Endothelial cell of umbilical vein (primary cell): ENCODE measurements at regions not wholly inside any gene's neighbourhood (a gene's known extent, or its start where the extent isn't known, plus 50 kb on each side); places are given as distances from the start of the nearest gene placed in this dataset.

Source experiments
- BruUV-seq: library from RNA; stranded (reverse); fragments of 400-500 nt; replicated peaks from 2 replicates; lab custom pipeline; 2021; lab: Mats Ljungman, UMichigan
- CTCF ChIA-PET: fragments of 300-600, 350-600 bp; sonication (Branson Sonifier 250); formaldehyde crosslinking; loops from one replicate; lab custom pipeline; 2021; ENCODE audit warnings: antibody characterized with exemption, inconsistent platforms; lab: Charles Lee
- POLR2A ChIA-PET: fragments of 300-600, 350-600 bp; sonication (Branson Sonifier 250); formaldehyde crosslinking; loops from one replicate; lab custom pipeline; 2021; ENCODE audit warnings: antibody characterized with exemption, inconsistent platforms; lab: Charles Lee
- DNase-seq: peaks from one replicate; pipeline ENCODE4 v3.0.0-alpha.2; 2011; ENCODE audit warnings: low read depth, low spot score
- FAIRE-seq: peaks from 2 replicates; lab custom pipeline; 2011; peaks lifted over from hg19 to GRCh38; lab: Jason Lieb, UNC
- H2AFZ ChIP-seq: 2 replicates; pipeline ENCODE4 v1.6.0; 2012; ENCODE audit warnings: low read depth, low read length, control low read depth, inconsistent platforms
- H3K27ac ChIP-seq: 2 replicates; pipeline ENCODE4 v1.5.1; 2011; ENCODE audit warnings: low read depth, mild to moderate bottlenecking, control low read depth, low read length, moderate library complexity; ENCODE audit not compliant: insufficient read depth
- H3K27me3 ChIP-seq, 2 experiments: 2 replicates each; pipeline versions ENCODE4 v1.6.0 to v1.6.1; 2011; ENCODE audit warnings: low read length in 2 of 2, mixed read lengths in 1 of 2; ENCODE audit not compliant: control insufficient read depth in 2 of 2, insufficient read depth in 2 of 2
- H3K36me3 ChIP-seq, 2 experiments: 2 replicates in 1 of 2; 3 replicates in 1 of 2; pipeline ENCODE4 v1.5.1; 2011; ENCODE audit warnings: low read length in 2 of 2, mild to moderate bottlenecking in 1 of 2, moderate library complexity in 1 of 2; ENCODE audit not compliant: control insufficient read depth in 2 of 2, insufficient read depth in 2 of 2; ENCODE audit errors: extremely low read depth in 1 of 2
- H3K4me1 ChIP-seq: 3 replicates; pipeline ENCODE4 v1.5.1; 2011; ENCODE audit warnings: mild to moderate bottlenecking, low read length; ENCODE audit not compliant: control insufficient read depth, insufficient read depth; ENCODE audit errors: extremely low read depth
- H3K4me2 ChIP-seq: 2 replicates; pipeline ENCODE4 v1.6.1; 2011; ENCODE audit warnings: low read length, control low read depth, mixed read lengths; ENCODE audit not compliant: insufficient read depth
- H3K4me3 ChIP-seq, 3 experiments: fragments of 200-600 bp in 1 of 3; sonication (generic), shearing (Covaris generic) in 1 of 3; replicated peaks in 1 of 3; 2 replicates each; pipeline ENCODE4 v1.5.1; 2011 to 2016; ENCODE audit warnings: control low read depth in 3 of 3, low read length in 3 of 3, mild to moderate bottlenecking in 2 of 3, inconsistent platforms in 1 of 3, low read depth in 1 of 3, moderate library complexity in 1 of 3; ENCODE audit not compliant: insufficient read depth in 1 of 3
- H3K79me2 ChIP-seq: 2 replicates; pipeline ENCODE4 v1.6.0; 2012; ENCODE audit warnings: low read length, inconsistent platforms; ENCODE audit not compliant: control insufficient read depth, insufficient read depth
- H3K9ac ChIP-seq: replicated peaks from 2 replicates; pipeline ENCODE3; 2011; ENCODE audit warnings: low read length, control low read depth; ENCODE audit not compliant: insufficient read depth; ENCODE audit errors: extremely low read depth
- H3K9me1 ChIP-seq: replicated peaks from 3 replicates; pipeline ENCODE4 v1.6.0; 2011; ENCODE audit warnings: mild to moderate bottlenecking, low read length; ENCODE audit not compliant: control insufficient read depth, insufficient read depth; ENCODE audit errors: extremely low read depth
- H3K9me3 ChIP-seq: replicated peaks from 2 replicates; pipeline ENCODE4 v1.5.1; 2012; ENCODE audit warnings: low read length, inconsistent platforms; ENCODE audit not compliant: control insufficient read depth, insufficient read depth
- H4K20me1 ChIP-seq: replicated peaks from 2 replicates; pipeline ENCODE3; 2011; ENCODE audit warnings: mild to moderate bottlenecking, low read length; ENCODE audit not compliant: control insufficient read depth, insufficient read depth; ENCODE audit errors: extremely low read depth
- EZH2 ChIP-seq: IDR thresholded peaks from 2 replicates; pipeline ENCODE4 v1.6.1; 2012; ENCODE audit warnings: borderline replicate concordance, low read depth, mild to moderate bottlenecking, moderate library complexity, low read length, inconsistent platforms; ENCODE audit not compliant: severe bottlenecking
- FOS ChIP-seq: IDR thresholded peaks from 2 replicates; pipeline ENCODE4 v1.6.1; 2011; ENCODE audit warnings: mild to moderate bottlenecking, low read length, moderate library complexity, borderline replicate concordance; ENCODE audit not compliant: insufficient read depth
- GATA2 ChIP-seq: IDR thresholded peaks from 2 replicates; pipeline ENCODE4 v1.7.0; 2011; ENCODE audit warnings: low read depth, mild to moderate bottlenecking, moderate library complexity, mixed read lengths, low read length; ENCODE audit not compliant: insufficient read length, insufficient read depth
- JUN ChIP-seq: IDR thresholded peaks from 2 replicates; pipeline ENCODE4 v1.6.1; 2011; ENCODE audit warnings: borderline replicate concordance, low read depth; ENCODE audit not compliant: insufficient read length, insufficient read depth
- POLR2A ChIP-seq: IDR thresholded peaks from 2 replicates; pipeline ENCODE4 v1.6.1; 2012; ENCODE audit warnings: low read depth, mild to moderate bottlenecking, control low read depth, low read length
- dilution Hi-C: fragments of 300-500 bp; cut with MboI; formaldehyde crosslinking; loops from one replicate; pipeline ENCODE4 v1.15.0; 2019; ENCODE audit warnings: low sequenced_read_pairs; ENCODE audit not compliant: extremely low pct_ligation_motif_present
- intact Hi-C: fragments of 100-400 bp; cut with micrococcal nuclease; formaldehyde crosslinking; loops from one replicate; pipeline ENCODE4 v1.10.0; 2022
- TF ChIP-seq, protein P1 (sequence below), 2 donors: IDR thresholded peaks; 1 replicate in 1 of 2; 2 replicates in 1 of 2; pipeline ENCODE4 v1.5.1; 2011; ENCODE audit warnings: low read length in 2 of 2, mild to moderate bottlenecking in 2 of 2, moderate library complexity in 2 of 2, control low read depth in 1 of 2, inconsistent platforms in 1 of 2, low read depth in 1 of 2; ENCODE audit not compliant: insufficient read depth in 1 of 2; ENCODE audit errors: extremely low read depth in 1 of 2
- TF ChIP-seq, protein P2 (sequence below): IDR thresholded peaks from 2 replicates; pipeline ENCODE4 v1.6.1; 2011; ENCODE audit not compliant: insufficient read depth, insufficient read length

DNA sequence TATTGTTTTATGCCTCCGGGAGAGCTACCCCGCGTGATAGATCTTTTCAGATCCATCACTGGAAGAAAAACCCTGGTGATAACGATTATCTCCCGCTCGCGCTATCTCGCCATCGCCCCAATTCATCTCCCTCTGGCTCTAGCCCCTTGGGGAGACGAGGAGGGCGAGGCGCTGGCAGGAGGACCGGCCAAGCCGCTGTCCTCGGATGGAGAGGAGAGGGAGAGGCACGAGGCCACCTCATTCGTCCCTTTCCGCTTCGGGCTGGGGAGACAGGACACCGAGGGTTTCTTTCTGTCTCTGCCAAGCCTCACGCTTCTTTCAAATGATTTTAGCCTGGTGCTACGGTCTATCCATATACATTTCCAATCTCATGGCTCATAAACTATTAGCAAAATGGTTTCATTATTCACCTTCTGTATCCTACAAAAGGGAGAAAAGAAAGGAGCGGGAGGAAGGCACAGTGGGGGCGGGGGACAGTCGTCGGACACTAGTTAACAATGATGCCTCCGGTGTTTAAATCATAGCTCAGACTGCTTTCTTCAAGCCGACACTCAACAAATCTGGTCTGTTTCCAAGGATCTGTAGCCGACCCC, 415.0 kb upstream of the ESRRG start:
- no peak overlapping the region for H3K9ac ChIP-seq
- no peak overlapping the region for H3K4me3 ChIP-seq
- TF ChIP-seq GATA2 = no peak
- TF ChIP-seq EZH2 = peak; percentile 43
- TF ChIP-seq, protein P1, sequence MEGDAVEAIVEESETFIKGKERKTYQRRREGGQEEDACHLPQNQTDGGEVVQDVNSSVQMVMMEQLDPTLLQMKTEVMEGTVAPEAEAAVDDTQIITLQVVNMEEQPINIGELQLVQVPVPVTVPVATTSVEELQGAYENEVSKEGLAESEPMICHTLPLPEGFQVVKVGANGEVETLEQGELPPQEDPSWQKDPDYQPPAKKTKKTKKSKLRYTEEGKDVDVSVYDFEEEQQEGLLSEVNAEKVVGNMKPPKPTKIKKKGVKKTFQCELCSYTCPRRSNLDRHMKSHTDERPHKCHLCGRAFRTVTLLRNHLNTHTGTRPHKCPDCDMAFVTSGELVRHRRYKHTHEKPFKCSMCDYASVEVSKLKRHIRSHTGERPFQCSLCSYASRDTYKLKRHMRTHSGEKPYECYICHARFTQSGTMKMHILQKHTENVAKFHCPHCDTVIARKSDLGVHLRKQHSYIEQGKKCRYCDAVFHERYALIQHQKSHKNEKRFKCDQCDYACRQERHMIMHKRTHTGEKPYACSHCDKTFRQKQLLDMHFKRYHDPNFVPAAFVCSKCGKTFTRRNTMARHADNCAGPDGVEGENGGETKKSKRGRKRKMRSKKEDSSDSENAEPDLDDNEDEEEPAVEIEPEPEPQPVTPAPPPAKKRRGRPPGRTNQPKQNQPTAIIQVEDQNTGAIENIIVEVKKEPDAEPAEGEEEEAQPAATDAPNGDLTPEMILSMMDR (IDR thresholded peaks at IDR 0.05; ENCODE audit: extremely low read depth in 1 of 2, insufficient read depth in 1 of 2, low read depth in 1 of 2, low read length in 2 of 2) = no peak
- H3K36me3 ChIP-seq = no peaks in the 10 kb centered on the region
- no TSS peak for BruUV-seq
- H2AFZ ChIP-seq = no peak overlapping the region
- no peaks in the 10 kb centered on the region for H3K4me1 ChIP-seq
- ChIA-PET CTCF (no interaction called here), POLR2A (no interaction called here)
- DNase-seq = no peak
- H3K27me3 ChIP-seq = peaks cover 51 to 75% of the 10 kb centered on the region in 2 experiments
- no peaks in the 10 kb centered on the region for H4K20me1 ChIP-seq
- no peaks in the 10 kb centered on the region for H3K9me1 ChIP-seq
- no peak overlapping the region for H3K27ac ChIP-seq
- dilution Hi-C loops (no loop called here), intact Hi-C loops (loop anchor here (10.0 kb wide), 1 partner anchor 527 kb away; no protein-coding TSS in a partner anchor)
- no peak for FAIRE-seq
- no peaks in the 10 kb centered on the region for H3K79me2 ChIP-seq
- H3K4me2 ChIP-seq = no peak overlapping the region
- no peaks in the 10 kb centered on the region for H3K9me3 ChIP-seq

DNA sequence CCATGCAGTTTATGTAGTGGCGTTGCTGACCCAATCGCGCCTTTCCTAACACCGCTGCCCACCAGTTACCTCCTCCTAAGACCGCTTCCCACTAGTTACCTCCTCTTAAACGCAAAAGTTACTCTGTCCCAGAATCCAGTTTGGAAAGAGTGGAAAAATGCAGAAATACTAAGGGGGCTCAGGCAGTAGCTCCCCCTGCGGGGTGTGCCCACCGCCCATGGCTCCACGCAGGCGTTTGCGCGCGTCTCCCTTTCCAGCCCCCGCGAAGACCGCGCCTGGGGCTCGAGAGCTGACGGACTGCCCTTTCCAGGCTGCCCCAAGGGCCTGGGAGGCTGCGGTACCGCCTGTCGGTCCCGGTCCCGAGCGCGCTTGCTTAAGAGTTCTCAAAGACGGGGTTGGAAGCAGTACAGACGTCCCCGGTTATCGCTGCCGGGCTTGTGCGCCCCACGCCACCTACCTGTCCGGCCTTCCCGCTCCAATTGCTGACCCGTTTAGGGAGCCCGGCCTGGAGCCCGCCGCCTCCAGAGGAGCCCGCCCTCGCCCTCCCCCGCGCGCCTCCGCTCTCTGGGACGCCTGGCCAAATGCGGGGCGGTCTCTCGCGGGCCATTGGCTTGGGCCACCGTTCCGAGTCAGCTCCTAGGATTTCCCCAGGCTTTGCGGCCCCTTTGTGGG, 414.1 kb upstream of the ESRRG start:
- DNase-seq = no peak
- CTCF ChIA-PET = no interaction called here
- dilution Hi-C loops (no loop called here), intact Hi-C loops (loop anchor here (10.0 kb wide), 1 partner anchor 527 kb away; no protein-coding TSS in a partner anchor)
- no peak for FAIRE-seq
- Histone ChIP-seq H3K36me3 (no peaks in the 10 kb centered on the region), H3K4me1 (no peaks in the 10 kb centered on the region), H3K9me1 (no peaks in the 10 kb centered on the region), H3K79me2 (no peaks in the 10 kb centered on the region), H3K27me3 (peaks cover 55 to 81% of the 10 kb centered on the region in 2 experiments), H3K4me2 (no peak overlapping the region), H2AFZ (no peak overlapping the region), H4K20me1 (no peaks in the 10 kb centered on the region), H3K27ac (no peak overlapping the region), H3K9me3 (no peaks in the 10 kb centered on the region), H3K4me3 (no peak overlapping the region), H3K9ac (no peak overlapping the region)
- TF ChIP-seq, protein P1 (IDR thresholded peaks at IDR 0.05; ENCODE audit: extremely low read depth in 1 of 2, insufficient read depth in 1 of 2, low read depth in 1 of 2, low read length in 2 of 2) = no peak
- TF ChIP-seq POLR2A (no peak), JUN (no peak), FOS (no peak), GATA2 (no peak)
- TF ChIP-seq, protein P2, sequence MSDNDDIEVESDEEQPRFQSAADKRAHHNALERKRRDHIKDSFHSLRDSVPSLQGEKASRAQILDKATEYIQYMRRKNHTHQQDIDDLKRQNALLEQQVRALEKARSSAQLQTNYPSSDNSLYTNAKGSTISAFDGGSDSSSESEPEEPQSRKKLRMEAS = no peak
- BruUV-seq = no TSS peak
- POLR2A ChIA-PET = no interaction called here
